IMR-90 (cell line): ENCODE measurements at regions not wholly inside any gene's neighbourhood (a gene's known extent, or its start where the extent isn't known, plus 50 kb on each side); places are given as distances from the start of the nearest gene placed in this dataset.

ENCODE experiments used
- ATAC-seq: fragments of 200-7000 bp; cut with Tn5 transposase; 2 replicates; pipeline ENCODE4 v1.9.1; 2020; ENCODE audit warnings: low read depth, mild to moderate bottlenecking, moderate library complexity
- BruUV-seq: library from RNA; stranded (reverse); fragments of 400-500 nt; replicated peaks from 2 replicates; lab custom pipeline; 2021; lab: Mats Ljungman, UMichigan
- CTCF ChIA-PET: fragments of 300-600 bp; formaldehyde crosslinking; extraction: SDS; loops from one replicate; lab custom pipeline; 2021; ENCODE audit warnings: antibody characterized with exemption; lab: Yijun Ruan, JAX
- POLR2A ChIA-PET: fragments of 300-600 bp; sonication (Branson Sonifier 250); formaldehyde crosslinking; loops from one replicate; lab custom pipeline; 2022; ENCODE audit warnings: antibody characterized with exemption; ENCODE audit not compliant: unreplicated experiment; lab: Charles Lee
- DNase-seq: peaks from one replicate; pipeline ENCODE4 v3.0.0; 2013
- H2AFZ ChIP-seq: replicated peaks from 2 replicates; pipeline ENCODE3; 2013; ENCODE audit warnings: low read length, mild to moderate bottlenecking; ENCODE audit not compliant: poor library complexity
- H2AK5ac ChIP-seq: 2 replicates; pipeline ENCODE4 v1.6.1; 2013; ENCODE audit warnings: low read depth, low read length, inconsistent platforms
- H2AK9ac ChIP-seq: replicated peaks from 2 replicates; pipeline ENCODE3; 2013; ENCODE audit warnings: mild to moderate bottlenecking, low read depth, low read length, moderate library complexity; ENCODE audit not compliant: poor library complexity
- H2BK120ac ChIP-seq: 2 replicates; pipeline ENCODE4 v1.6.1; 2013; ENCODE audit warnings: low read depth, low read length, inconsistent platforms
- H2BK15ac ChIP-seq: 3 replicates; pipeline ENCODE4 v1.6.1; 2013; ENCODE audit warnings: low read depth, low read length, inconsistent platforms
- H2BK20ac ChIP-seq: 2 replicates; pipeline ENCODE4 v1.6.1; 2013; ENCODE audit warnings: low read depth, mild to moderate bottlenecking, inconsistent platforms, low read length, moderate library complexity
- H2BK5ac ChIP-seq: 2 replicates; pipeline ENCODE4 v1.6.1; 2013; ENCODE audit warnings: mild to moderate bottlenecking, low read depth, low read length, inconsistent platforms; ENCODE audit not compliant: poor library complexity, severe bottlenecking
- H3K14ac ChIP-seq: replicated peaks from 2 replicates; pipeline ENCODE4 v1.6.1; 2013; ENCODE audit warnings: low read depth, low read length, inconsistent platforms
- H3K18ac ChIP-seq: 2 replicates; pipeline ENCODE4 v1.6.1; 2013; ENCODE audit warnings: low read depth, low read length, control low read depth
- H3K23ac ChIP-seq: 2 replicates; pipeline ENCODE4 v1.6.1; 2013; ENCODE audit warnings: low read depth, low read length, inconsistent platforms
- H3K27ac ChIP-seq: 2 replicates; pipeline ENCODE4 v1.5.1; 2013; ENCODE audit warnings: mild to moderate bottlenecking, control low read depth, low read length; ENCODE audit not compliant: insufficient read depth
- H3K27me3 ChIP-seq: 2 replicates; pipeline ENCODE4 v1.6.1; 2013; ENCODE audit warnings: low read length; ENCODE audit not compliant: control insufficient read depth, insufficient read depth
- H3K36me3 ChIP-seq: 2 replicates; pipeline ENCODE4 v1.6.1; 2013; ENCODE audit warnings: low read length, mixed read lengths; ENCODE audit not compliant: control insufficient read depth, insufficient read depth
- H3K4ac ChIP-seq: 2 replicates; pipeline ENCODE4 v1.6.1; 2013; ENCODE audit warnings: low read depth, low read length, inconsistent platforms
- H3K4me1 ChIP-seq: 2 replicates; pipeline ENCODE4 v1.6.1; 2013; ENCODE audit warnings: low read length, mixed read lengths; ENCODE audit not compliant: control insufficient read depth, insufficient read depth
- H3K4me2 ChIP-seq: 2 replicates; pipeline ENCODE4 v1.6.1; 2013; ENCODE audit warnings: low read depth, mild to moderate bottlenecking, control low read depth, low read length, moderate library complexity
- H3K4me3 ChIP-seq: 2 replicates; pipeline ENCODE4 v1.5.1; 2013; ENCODE audit warnings: low read depth, mild to moderate bottlenecking, control low read depth, low read length, moderate library complexity; ENCODE audit not compliant: insufficient read depth
- H3K56ac ChIP-seq: 2 replicates; pipeline ENCODE4 v1.6.1; 2013; ENCODE audit warnings: low read length, inconsistent platforms; ENCODE audit not compliant: insufficient read depth; ENCODE audit errors: extremely low read depth
- H3K79me1 ChIP-seq, 2 experiments: 2 replicates each; pipeline ENCODE4 v1.6.1; 2013; ENCODE audit warnings: low read length in 2 of 2, inconsistent platforms in 1 of 2, low read depth in 1 of 2
- H3K9ac ChIP-seq: 2 replicates; pipeline ENCODE4 v1.6.1; 2013; ENCODE audit warnings: low read depth, low read length, control low read depth
- H3K9me1 ChIP-seq: 2 replicates; pipeline ENCODE4 v1.6.1; 2013; ENCODE audit warnings: low read length, inconsistent platforms; ENCODE audit not compliant: insufficient read depth
- H3K9me3 ChIP-seq: 2 replicates; pipeline ENCODE4 v1.6.1; 2013; ENCODE audit warnings: low read length; ENCODE audit not compliant: control insufficient read depth, insufficient read depth
- H4K20me1 ChIP-seq: 2 replicates; pipeline ENCODE4 v1.6.1; 2013; ENCODE audit warnings: low read length, inconsistent platforms; ENCODE audit not compliant: insufficient read depth
- H4K5ac ChIP-seq: 2 replicates; pipeline ENCODE4 v1.6.1; 2013; ENCODE audit warnings: mild to moderate bottlenecking, low read depth, low read length, control low read depth
- H4K8ac ChIP-seq, 2 experiments: 2 replicates each; pipeline ENCODE4 v1.6.1; 2013; ENCODE audit warnings: low read depth in 2 of 2, low read length in 2 of 2, control low read depth in 1 of 2, inconsistent platforms in 1 of 2
- H4K91ac ChIP-seq: 2 replicates; pipeline ENCODE4 v1.6.1; 2013; ENCODE audit warnings: low read depth, low read length, inconsistent platforms; ENCODE audit not compliant: insufficient read depth
- MAZ ChIP-seq: IDR thresholded peaks from 2 replicates; pipeline ENCODE4 v1.6.1; 2012; ENCODE audit warnings: low read depth, mild to moderate bottlenecking, low read length, improper control_type of control experiment, moderate library complexity, borderline replicate concordance
- NFE2L2 ChIP-seq: fragments of 150-350 bp; IDR thresholded peaks from 2 replicates; pipeline ENCODE4 v1.6.1; 2016; ENCODE audit warnings: low read depth, mild to moderate bottlenecking, low read length
- POLR2A ChIP-seq: IDR thresholded peaks from 2 replicates; pipeline ENCODE4 v1.6.1; 2012; ENCODE audit warnings: mild to moderate bottlenecking, low read depth, low read length
- RCOR1 ChIP-seq: IDR thresholded peaks from 2 replicates; pipeline ENCODE4 v1.6.1; 2012; ENCODE audit warnings: mild to moderate bottlenecking, low read length, improper control_type of control experiment; ENCODE audit not compliant: insufficient replicate concordance
- RFX5 ChIP-seq: IDR thresholded peaks from 2 replicates; pipeline ENCODE4 v1.8.0; 2012; ENCODE audit warnings: low read depth, mild to moderate bottlenecking, low read length, moderate library complexity
- WGBS, 2 experiments: methylation state at CpG; one replicate each; pipeline versions ENCODE4 v1.1.5 to v1.1.7; 2013; ENCODE audit warnings: missing lambda C conversion rate in 2 of 2; ENCODE audit not compliant: insufficient read length in 1 of 2; ENCODE audit errors: extremely low coverage in 2 of 2; 5-methylcytosine and 5-hydroxymethylcytosine counted together
- dilution Hi-C: fragments of 300-500 bp; cut with HindIII; formaldehyde crosslinking; loops from one replicate; pipeline ENCODE4 v1.14.3; 2018; ENCODE audit warnings: low sequenced_read_pairs; ENCODE audit not compliant: unreplicated experiment
- in situ Hi-C: fragments of 300-500 bp; cut with MboI; formaldehyde crosslinking; loops from 3 replicates; pipeline ENCODE4 v1.14.3; 2019; ENCODE audit warnings: low sequenced_read_pairs, inconsistent platforms, mixed read lengths
- intact Hi-C: fragments of 100-400 bp; cut with micrococcal nuclease; formaldehyde crosslinking; loops from 2 replicates; pipeline ENCODE4 v1.10.0; 2022
- TF ChIP-seq, protein P1 (sequence below): fragments of 150-350 bp; IDR thresholded peaks from 2 replicates; pipeline ENCODE4 v1.6.1; 2017; ENCODE audit warnings: mild to moderate bottlenecking, antibody characterized with exemption, low read length, low read depth

- TF ChIP-seq, protein P1, sequence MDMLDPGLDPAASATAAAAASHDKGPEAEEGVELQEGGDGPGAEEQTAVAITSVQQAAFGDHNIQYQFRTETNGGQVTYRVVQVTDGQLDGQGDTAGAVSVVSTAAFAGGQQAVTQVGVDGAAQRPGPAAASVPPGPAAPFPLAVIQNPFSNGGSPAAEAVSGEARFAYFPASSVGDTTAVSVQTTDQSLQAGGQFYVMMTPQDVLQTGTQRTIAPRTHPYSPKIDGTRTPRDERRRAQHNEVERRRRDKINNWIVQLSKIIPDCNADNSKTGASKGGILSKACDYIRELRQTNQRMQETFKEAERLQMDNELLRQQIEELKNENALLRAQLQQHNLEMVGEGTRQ, result no peak
- TF ChIP-seq RFX5 (no peak), RCOR1 (no peak), MAZ (no peak), NFE2L2 (no peak), POLR2A (no peak)
- H3K4me3 ChIP-seq, result no peak overlapping the region
These were observed 681.1 kb downstream of the MAT2B start for GRCh38 chr5:164186550-164186949.

More at GRCh38 chr5:164186550-164186949, 681.1 kb downstream of the MAT2B start:
- Histone ChIP-seq H4K20me1 (no peaks in the 10 kb centered on the region), H3K79me1 (no peaks in the 10 kb centered on the region), H4K5ac (no peak overlapping the region), H2BK15ac (no peak overlapping the region), H3K9ac (no peak overlapping the region), H3K14ac (no peak overlapping the region), H3K9me3 (no peaks in the 10 kb centered on the region), H4K91ac (no peak overlapping the region), H3K4ac (no peak overlapping the region), H3K18ac (no peak overlapping the region), H2AK5ac (no peak overlapping the region), H2BK5ac (no peak overlapping the region), H3K36me3 (no peaks in the 10 kb centered on the region), H2AK9ac (no peak overlapping the region), H3K23ac (no peak overlapping the region), H3K27ac (no peak overlapping the region), H3K56ac (no peak overlapping the region), H4K8ac (no peak overlapping the region), H3K9me1 (no peaks in the 10 kb centered on the region), H2BK20ac (no peak overlapping the region), H2BK120ac (no peak overlapping the region), H3K4me1 (0 out of 2 replicates have a peak, but pooled peaks cover 3% of the 10 kb centered on the region), H3K4me2 (no peak overlapping the region), H3K27me3 (no peaks in the 10 kb centered on the region), H2AFZ (no peak overlapping the region)
- ChIA-PET POLR2A (no interaction called here), CTCF (no interaction called here)
- no TSS peak for BruUV-seq
- WGBS, 2 experiments, result no CpG with 5 or more reads among the region's 3 CpGs
- intact Hi-C loops (no loop called here), dilution Hi-C loops (no loop called here), in situ Hi-C loops (no loop called here)
- DNase-seq (no peak), ATAC-seq (no peak)
